Karpas-422 (cell line): ENCODE measurements at regions not wholly inside any gene's neighbourhood (a gene's known extent, or its start where the extent isn't known, plus 50 kb on each side); places are given as distances from the start of the nearest gene placed in this dataset.

Source experiments
- DNase-seq: peaks from one replicate; pipeline ENCODE4 v3.0.0-alpha.2; 2015
- H2AFZ ChIP-seq: fragments of 200-600 bp; sonication (generic); 2 replicates; pipeline ENCODE4 v1.6.1; 2014; ENCODE audit warnings: antibody characterized with exemption, low read length, mixed read lengths
- H3K27ac ChIP-seq: fragments of 200-600 bp; sonication (generic); 2 replicates; pipeline ENCODE4 v1.5.1; 2014; ENCODE audit warnings: mild to moderate bottlenecking, low read length, moderate library complexity
- H3K27me3 ChIP-seq: fragments of 200-600 bp; sonication (generic); 2 replicates; pipeline ENCODE4 v1.6.1; 2014; ENCODE audit warnings: low read length, mixed read lengths
- H3K36me3 ChIP-seq: fragments of 200-600 bp; sonication (generic); 2 replicates; pipeline ENCODE4 v1.6.1; 2014; ENCODE audit warnings: low read length, mixed read lengths; ENCODE audit not compliant: insufficient read depth
- H3K4me1 ChIP-seq: fragments of 200-600 bp; sonication (generic); 2 replicates; pipeline ENCODE4 v1.6.1; 2014; ENCODE audit warnings: mild to moderate bottlenecking, low read length, mixed read lengths
- H3K4me2 ChIP-seq: fragments of 200-600 bp; sonication (generic); 2 replicates; pipeline ENCODE4 v1.6.1; 2014; ENCODE audit warnings: low read length, low read depth, mild to moderate bottlenecking; ENCODE audit not compliant: poor library complexity, severe bottlenecking
- H3K4me3 ChIP-seq: fragments of 200-600 bp; sonication (generic); 2 replicates; pipeline ENCODE4 v1.5.1; 2014; ENCODE audit warnings: mild to moderate bottlenecking, antibody characterized with exemption, low read length, mixed read lengths
- H3K79me2 ChIP-seq: fragments of 200-600 bp; sonication (generic); 2 replicates; pipeline ENCODE4 v1.6.1; 2014; ENCODE audit warnings: mild to moderate bottlenecking, low read length, mixed read lengths
- H3K9ac ChIP-seq: fragments of 200-600 bp; sonication (generic); 2 replicates; pipeline ENCODE4 v1.6.0; 2014; ENCODE audit warnings: low read length
- H3K9me2 ChIP-seq: fragments of 200-600 bp; sonication (generic), shearing (Covaris generic); replicated peaks from 2 replicates; pipeline ENCODE4 v1.6.0; 2014; ENCODE audit warnings: mild to moderate bottlenecking, low read length, moderate library complexity; ENCODE audit not compliant: insufficient read depth
- H3K9me3 ChIP-seq: fragments of 300-700, 200-600 bp; sonication (generic); 2 replicates; pipeline ENCODE4 v1.6.1; 2014; ENCODE audit warnings: low read length, mixed read lengths
- H4K20me1 ChIP-seq: fragments of 200-600 bp; sonication (generic); 2 replicates; pipeline ENCODE4 v1.6.1; 2014; ENCODE audit warnings: mild to moderate bottlenecking, antibody characterized with exemption, low read length, low read depth; ENCODE audit not compliant: insufficient read depth

DNA sequence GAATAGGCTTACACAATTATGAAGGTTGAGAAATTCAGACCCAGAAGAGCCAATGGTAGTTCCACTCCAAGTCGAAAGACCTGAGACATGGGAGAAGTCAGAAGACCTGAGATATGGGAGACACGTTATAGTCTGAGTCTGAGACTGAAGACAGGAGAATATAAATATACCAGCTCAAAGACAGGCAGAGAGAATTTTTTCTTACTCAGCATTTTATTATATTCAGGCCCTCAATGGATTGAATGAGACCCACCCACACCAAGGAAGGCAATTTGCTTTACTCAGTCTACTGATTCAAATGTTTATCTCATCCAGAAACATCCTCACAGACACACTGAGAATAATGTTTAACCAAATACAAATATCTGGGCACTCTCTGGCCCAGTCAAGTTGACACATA is 693.5 kb downstream of the HDGFL1 start:
- Histone ChIP-seq H3K4me2 (no peak overlapping the region), H3K27ac (no peak overlapping the region), H3K36me3 (no peaks in the 10 kb centered on the region), H3K79me2 (no peaks in the 10 kb centered on the region), H3K27me3 (no peaks in the 10 kb centered on the region), H3K4me1 (no peaks in the 10 kb centered on the region), H4K20me1 (no peaks in the 10 kb centered on the region), H3K9me2 (no peaks in the 10 kb centered on the region), H2AFZ (no peak overlapping the region), H3K4me3 (no peak overlapping the region), H3K9ac (no peak overlapping the region), H3K9me3 (peaks cover 6% of the 10 kb centered on the region)
- DNase-seq, result no peak

- H3K4me1 ChIP-seq, result no peaks in the 10 kb centered on the region
- H3K79me2 ChIP-seq, result no peaks in the 10 kb centered on the region
- no peak overlapping the region for H3K4me2 ChIP-seq
- no peaks in the 10 kb centered on the region for H3K36me3 ChIP-seq
- no peak overlapping the region for H2AFZ ChIP-seq
- H3K9me2 ChIP-seq, result no peaks in the 10 kb centered on the region
- no peak overlapping the region for H3K9ac ChIP-seq
- peaks cover 6% of the 10 kb centered on the region for H3K9me3 ChIP-seq
- no peaks in the 10 kb centered on the region for H3K27me3 ChIP-seq
- H3K27ac ChIP-seq, result no peak overlapping the region
- H3K4me3 ChIP-seq, result no peak overlapping the region
- DNase-seq, result no peak
- no peaks in the 10 kb centered on the region for H4K20me1 ChIP-seq
These were observed 695.9 kb downstream of the HDGFL1 start for GRCh38 chr6:23265270-23265669.

DNA sequence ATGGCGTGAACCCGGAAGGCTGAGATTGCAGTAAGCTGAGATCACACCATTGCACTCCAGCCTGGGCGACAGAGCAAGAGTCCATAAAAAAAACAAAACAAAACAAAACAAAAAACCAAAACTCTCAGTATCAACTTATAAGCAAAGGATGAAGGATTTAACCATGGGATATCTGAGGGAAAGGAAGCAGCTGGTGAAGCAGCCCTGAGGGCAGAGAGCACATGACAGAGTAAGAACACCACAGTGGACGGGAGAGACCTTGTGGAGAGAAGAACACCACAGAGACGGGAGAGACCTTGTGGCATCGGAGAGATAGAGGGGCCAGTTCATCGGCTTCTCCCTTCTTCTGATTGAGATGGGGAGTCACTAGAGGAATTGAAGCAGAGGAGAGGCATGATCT is 697.2 kb downstream of the HDGFL1 start:
- no peaks in the 10 kb centered on the region; the same call in 1 of the 2 replicates for H3K9me3 ChIP-seq
- no peak for DNase-seq
- no peaks in the 10 kb centered on the region for H3K9me2 ChIP-seq
- H3K4me1 ChIP-seq, result no peaks in the 10 kb centered on the region
- H3K36me3 ChIP-seq, result no peaks in the 10 kb centered on the region
- H3K27me3 ChIP-seq, result no peaks in the 10 kb centered on the region
- no peak overlapping the region for H3K9ac ChIP-seq
- no peak overlapping the region for H2AFZ ChIP-seq
- H3K4me2 ChIP-seq, result no peak overlapping the region
- H3K4me3 ChIP-seq, result no peak overlapping the region
- no peak overlapping the region for H3K27ac ChIP-seq
- H4K20me1 ChIP-seq, result no peaks in the 10 kb centered on the region
- no peaks in the 10 kb centered on the region for H3K79me2 ChIP-seq

- H3K36me3 ChIP-seq, result no peaks in the 10 kb centered on the region
- H2AFZ ChIP-seq, result no peak overlapping the region
- H3K79me2 ChIP-seq, result no peaks in the 10 kb centered on the region
- H4K20me1 ChIP-seq, result no peaks in the 10 kb centered on the region
- no peak overlapping the region for H3K27ac ChIP-seq
- no peak overlapping the region for H3K4me2 ChIP-seq
- no peaks in the 10 kb centered on the region for H3K4me1 ChIP-seq
- no peaks in the 10 kb centered on the region for H3K27me3 ChIP-seq
- DNase-seq, result no peak
- no peak overlapping the region for H3K4me3 ChIP-seq
- no peak overlapping the region for H3K9ac ChIP-seq
- no peaks in the 10 kb centered on the region; the same call in 1 of the 2 replicates for H3K9me3 ChIP-seq
- H3K9me2 ChIP-seq, result no peaks in the 10 kb centered on the region
These were observed 698.3 kb downstream of the HDGFL1 start for GRCh38 chr6:23267651-23268050.

DNA sequence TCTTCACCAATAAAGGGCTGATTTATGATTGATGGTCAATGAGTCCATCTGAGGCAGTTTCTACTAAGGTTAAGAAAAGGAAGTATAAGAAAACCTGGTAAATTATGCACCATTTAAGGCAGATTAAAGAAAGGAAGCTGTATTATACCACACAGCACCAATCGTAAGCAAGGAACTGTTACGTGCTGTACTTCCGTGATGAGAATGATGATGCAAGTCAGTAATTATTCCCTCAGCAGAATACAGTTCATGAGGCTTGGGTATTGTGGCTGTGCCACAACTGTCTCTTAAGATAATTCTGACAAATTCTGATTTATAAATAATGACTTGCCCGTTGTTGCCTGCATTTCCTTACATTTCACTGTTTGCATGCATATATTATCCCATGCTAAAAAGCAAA is 699.0 kb downstream of the HDGFL1 start:
- Histone ChIP-seq H3K27me3 (no peaks in the 10 kb centered on the region), H3K4me3 (no peak overlapping the region), H3K9me3 (no peaks in the 10 kb centered on the region; the same call in 1 of the 2 replicates), H3K9me2 (no peaks in the 10 kb centered on the region), H3K79me2 (no peaks in the 10 kb centered on the region), H3K4me1 (no peaks in the 10 kb centered on the region), H2AFZ (no peak overlapping the region), H3K4me2 (no peak overlapping the region), H3K9ac (no peak overlapping the region), H3K36me3 (no peaks in the 10 kb centered on the region), H3K27ac (no peak overlapping the region), H4K20me1 (no peaks in the 10 kb centered on the region)
- DNase-seq, result no peak

DNA sequence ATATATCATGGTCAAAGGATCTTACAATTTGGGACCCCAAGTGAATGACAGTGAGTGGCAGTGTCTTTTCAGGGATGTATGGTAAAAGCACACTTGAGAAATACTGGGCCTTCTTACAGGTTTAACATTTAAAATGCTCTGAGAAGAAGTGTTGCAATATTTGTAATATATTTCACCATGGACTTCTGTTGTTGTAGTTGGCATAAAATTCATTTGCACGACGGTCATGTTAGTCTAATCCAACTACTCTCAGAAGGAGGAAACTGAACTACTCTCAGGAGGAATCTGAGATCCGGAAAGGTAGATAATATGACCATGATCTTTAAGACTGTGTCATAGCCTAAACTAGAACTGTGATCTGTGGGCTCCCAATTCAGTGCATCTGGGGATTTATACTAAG is 700.1 kb downstream of the HDGFL1 start:
- Histone ChIP-seq H3K9ac (no peak overlapping the region), H3K9me2 (no peaks in the 10 kb centered on the region), H3K4me2 (no peak overlapping the region), H4K20me1 (no peaks in the 10 kb centered on the region), H3K4me3 (no peak overlapping the region), H2AFZ (no peak overlapping the region), H3K79me2 (no peaks in the 10 kb centered on the region), H3K36me3 (no peaks in the 10 kb centered on the region), H3K4me1 (no peaks in the 10 kb centered on the region), H3K9me3 (no peaks in the 10 kb centered on the region; the same call in 1 of the 2 replicates), H3K27me3 (no peaks in the 10 kb centered on the region), H3K27ac (no peak overlapping the region)
- DNase-seq, result no peak

- H3K4me1 ChIP-seq, result no peaks in the 10 kb centered on the region
- no peak overlapping the region for H2AFZ ChIP-seq
- H3K36me3 ChIP-seq, result no peaks in the 10 kb centered on the region
- no peak for DNase-seq
- no peak overlapping the region for H3K4me3 ChIP-seq
- H3K27me3 ChIP-seq, result no peaks in the 10 kb centered on the region
- H4K20me1 ChIP-seq, result no peaks in the 10 kb centered on the region
- no peaks in the 10 kb centered on the region for H3K9me2 ChIP-seq
- no peak overlapping the region for H3K4me2 ChIP-seq
- H3K9me3 ChIP-seq, result no peaks in the 10 kb centered on the region; the same call in 1 of the 2 replicates
- no peak overlapping the region for H3K27ac ChIP-seq
- no peaks in the 10 kb centered on the region for H3K79me2 ChIP-seq
- no peak overlapping the region for H3K9ac ChIP-seq
These were observed 703.2 kb downstream of the HDGFL1 start for GRCh38 chr6:23272536-23272935.

- Histone ChIP-seq H2AFZ (no peak overlapping the region), H3K27ac (no peak overlapping the region), H4K20me1 (no peaks in the 10 kb centered on the region), H3K4me3 (no peak overlapping the region), H3K4me1 (no peaks in the 10 kb centered on the region), H3K27me3 (no peaks in the 10 kb centered on the region), H3K9me2 (no peaks in the 10 kb centered on the region), H3K9me3 (no peaks in the 10 kb centered on the region), H3K79me2 (no peaks in the 10 kb centered on the region), H3K4me2 (no peak overlapping the region), H3K9ac (no peak overlapping the region), H3K36me3 (no peaks in the 10 kb centered on the region)
- DNase-seq, result no peak
These were observed 708.3 kb downstream of the HDGFL1 start for GRCh38 chr6:23277521-23278179.

DNA sequence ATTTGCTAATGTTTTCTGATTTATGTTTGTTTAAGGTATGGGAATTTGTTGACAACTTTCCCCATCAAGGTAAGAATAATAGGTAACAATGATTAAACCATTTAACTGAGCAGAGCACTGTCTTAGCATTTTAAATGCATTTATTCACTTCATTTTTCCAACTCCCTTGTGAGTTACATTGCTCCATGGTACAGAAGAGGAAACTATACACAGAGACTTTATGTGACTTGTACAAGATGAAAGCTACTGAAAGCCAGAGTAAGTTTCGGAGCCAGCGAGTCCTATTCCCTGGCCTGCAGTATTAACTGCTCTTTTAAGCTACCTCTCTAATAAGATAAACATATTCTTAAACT is 708.8 kb downstream of the HDGFL1 start:
- Histone ChIP-seq H3K9me2 (no peaks in the 10 kb centered on the region), H3K4me2 (no peak overlapping the region), H3K9ac (no peak overlapping the region), H3K36me3 (no peaks in the 10 kb centered on the region), H3K9me3 (no peaks in the 10 kb centered on the region), H3K27ac (no peak overlapping the region), H3K4me3 (no peak overlapping the region), H3K79me2 (no peaks in the 10 kb centered on the region), H3K27me3 (no peaks in the 10 kb centered on the region), H4K20me1 (no peaks in the 10 kb centered on the region), H2AFZ (no peak overlapping the region), H3K4me1 (no peaks in the 10 kb centered on the region)
- DNase-seq, result no peak
